Uterus (tissue), 2 donors: ENCODE measurements at regions not wholly inside any gene's neighbourhood (a gene's known extent, or its start where the extent isn't known, plus 50 kb on each side); places are given as distances from the start of the nearest gene placed in this dataset.

Experiments used
- POLR2A ChIP-seq, 2 donors: fragments of 450-650 bp; IDR thresholded peaks; one replicate each; pipeline ENCODE4 v1.6.1; 2016; ENCODE audit warnings: antibody characterized with exemption in 2 of 2, mild to moderate bottlenecking in 1 of 2, moderate library complexity in 1 of 2
- TF ChIP-seq, protein P1 (sequence below), 4 experiments: fragments of 200-600 bp in 2 of 4; fragments of 450-650 bp in 2 of 4; sonication (generic) in 2 of 4; IDR thresholded peaks; one replicate each; pipeline ENCODE4 v1.5.1; 2016 to 2019; ENCODE audit warnings: antibody characterized with exemption in 4 of 4, mild to moderate bottlenecking in 2 of 4, moderate library complexity in 1 of 4

DNA sequence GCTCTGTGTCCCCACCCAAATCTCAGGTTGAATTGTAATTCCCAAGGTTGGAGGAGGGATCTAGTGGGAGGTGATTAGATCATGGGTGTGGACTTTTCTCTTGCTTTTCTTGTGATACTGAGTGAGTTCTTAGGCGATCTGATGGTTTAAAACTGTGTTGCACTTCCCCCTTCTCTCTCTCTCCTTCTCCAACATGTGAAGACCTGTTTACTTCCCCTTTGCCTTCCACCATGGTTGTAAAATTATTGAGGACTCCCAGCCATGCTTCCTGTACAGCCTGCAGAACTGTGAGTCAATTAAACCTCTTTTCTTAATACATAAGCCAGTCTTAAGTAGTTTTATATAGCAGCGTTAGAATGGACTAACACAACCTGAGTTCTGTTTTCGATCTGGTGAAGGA, 738.2 kb downstream of the ARAP2 start:
- TF ChIP-seq, protein P1, sequence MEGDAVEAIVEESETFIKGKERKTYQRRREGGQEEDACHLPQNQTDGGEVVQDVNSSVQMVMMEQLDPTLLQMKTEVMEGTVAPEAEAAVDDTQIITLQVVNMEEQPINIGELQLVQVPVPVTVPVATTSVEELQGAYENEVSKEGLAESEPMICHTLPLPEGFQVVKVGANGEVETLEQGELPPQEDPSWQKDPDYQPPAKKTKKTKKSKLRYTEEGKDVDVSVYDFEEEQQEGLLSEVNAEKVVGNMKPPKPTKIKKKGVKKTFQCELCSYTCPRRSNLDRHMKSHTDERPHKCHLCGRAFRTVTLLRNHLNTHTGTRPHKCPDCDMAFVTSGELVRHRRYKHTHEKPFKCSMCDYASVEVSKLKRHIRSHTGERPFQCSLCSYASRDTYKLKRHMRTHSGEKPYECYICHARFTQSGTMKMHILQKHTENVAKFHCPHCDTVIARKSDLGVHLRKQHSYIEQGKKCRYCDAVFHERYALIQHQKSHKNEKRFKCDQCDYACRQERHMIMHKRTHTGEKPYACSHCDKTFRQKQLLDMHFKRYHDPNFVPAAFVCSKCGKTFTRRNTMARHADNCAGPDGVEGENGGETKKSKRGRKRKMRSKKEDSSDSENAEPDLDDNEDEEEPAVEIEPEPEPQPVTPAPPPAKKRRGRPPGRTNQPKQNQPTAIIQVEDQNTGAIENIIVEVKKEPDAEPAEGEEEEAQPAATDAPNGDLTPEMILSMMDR (IDR thresholded peaks at IDR 0.05) = no peak
- TF ChIP-seq POLR2A (IDR thresholded peaks at IDR 0.05) = no peak
